ENCODE measurements at regions not wholly inside any gene's neighbourhood (a gene's known extent, or its start where the extent isn't known, plus 50 kb on each side); places are given as distances from the start of the nearest gene placed in this dataset.

DNA sequence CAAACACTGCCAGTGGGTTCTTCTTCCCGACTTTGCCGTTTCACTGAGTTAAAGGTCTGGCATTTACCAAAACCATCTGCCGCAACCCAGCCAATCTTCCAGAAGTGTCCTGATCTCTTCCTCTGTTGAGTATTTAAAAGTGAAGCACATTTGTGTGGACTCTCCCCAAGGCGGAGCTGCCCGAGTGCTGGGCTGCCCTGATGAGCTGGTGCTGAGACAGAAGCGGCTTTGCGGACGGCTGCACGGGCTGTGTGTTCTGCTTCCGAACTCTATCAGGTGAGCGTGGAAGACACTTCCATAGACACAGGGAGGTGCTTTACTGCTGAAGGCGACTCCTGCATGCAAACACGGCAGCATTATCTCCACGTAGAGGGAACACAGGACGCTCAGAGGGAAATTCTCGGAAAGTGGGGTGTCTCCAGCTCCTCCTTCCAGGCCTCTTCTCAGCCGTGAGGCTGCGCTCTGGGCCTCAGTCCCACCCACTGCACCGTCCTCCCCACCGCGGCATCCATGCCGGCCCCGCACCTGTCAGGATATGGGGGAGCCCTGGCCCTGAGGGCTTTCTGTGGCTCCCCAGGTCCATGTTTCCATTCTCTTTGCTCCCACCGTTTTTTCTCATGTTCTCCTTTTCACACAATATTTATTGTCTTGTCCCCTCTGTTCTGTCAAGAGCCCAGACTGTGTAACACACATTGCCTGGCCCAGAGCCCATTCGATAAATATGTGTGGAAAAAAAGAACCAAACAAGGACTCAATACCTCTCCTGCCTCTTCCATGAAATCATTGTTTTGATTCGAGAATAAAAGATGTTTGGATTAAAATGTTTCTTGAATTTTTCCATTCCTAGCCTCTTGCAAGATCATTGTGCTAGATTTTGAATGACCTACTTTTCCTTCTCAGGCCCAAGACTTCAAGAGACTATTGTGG is 205.1 kb downstream of the DLL1 start:
- no TSS peak for BruUV-seq (replicated peaks)

DNA sequence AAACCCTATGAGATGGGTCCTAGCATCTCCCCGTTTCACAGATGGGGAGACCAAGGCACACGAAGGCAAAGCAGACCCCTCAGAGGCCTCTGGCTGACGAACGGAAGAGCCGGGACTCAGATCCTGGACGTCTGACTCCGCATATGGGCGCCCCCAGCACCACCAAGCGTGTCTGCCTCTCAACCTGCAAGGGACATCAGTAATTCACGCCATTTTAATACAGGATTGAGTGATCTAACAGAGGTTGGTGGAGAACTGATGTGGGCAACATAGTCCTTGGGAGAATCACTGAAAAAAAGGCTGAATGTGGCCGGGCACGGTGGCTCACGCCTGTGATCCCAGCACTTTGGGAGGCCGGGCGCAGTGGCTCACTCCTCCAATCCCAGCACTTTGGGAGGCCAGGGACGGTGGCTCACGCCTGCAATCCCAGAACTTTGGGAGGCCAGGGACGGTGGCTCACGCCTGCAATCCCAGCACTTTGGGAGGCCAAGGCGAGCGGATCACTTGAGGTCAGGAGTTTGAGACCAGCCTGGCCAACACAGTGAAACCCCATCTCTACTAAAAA is 206.6 kb downstream of the DLL1 start:
- CTCF ChIA-PET: no interaction called here
- BruUV-seq (replicated peaks): no TSS peak

More for the DNA sequence above, 205.1 kb downstream of the DLL1 start:
- CTCF ChIA-PET: no interaction called here
- Mint-ChIP-seq H3K27me3 (ENCODE audit: unreplicated experiment) (peaks cover 30% of the 10 kb centered on the region), H3K9me3 (ENCODE audit: low read depth, unreplicated experiment) (no peaks in the 10 kb centered on the region), H3K27ac (ENCODE audit: unreplicated experiment) (no peak overlapping the region), H3K4me3 (ENCODE audit: low read depth, unreplicated experiment) (no peak overlapping the region), H3K36me3 (ENCODE audit: insufficient read depth, unreplicated experiment) (no peaks in the 10 kb centered on the region), H3K4me1 (ENCODE audit: low read depth, unreplicated experiment) (peaks cover 11% of the 10 kb centered on the region)
- TF ChIP-seq, protein P1, sequence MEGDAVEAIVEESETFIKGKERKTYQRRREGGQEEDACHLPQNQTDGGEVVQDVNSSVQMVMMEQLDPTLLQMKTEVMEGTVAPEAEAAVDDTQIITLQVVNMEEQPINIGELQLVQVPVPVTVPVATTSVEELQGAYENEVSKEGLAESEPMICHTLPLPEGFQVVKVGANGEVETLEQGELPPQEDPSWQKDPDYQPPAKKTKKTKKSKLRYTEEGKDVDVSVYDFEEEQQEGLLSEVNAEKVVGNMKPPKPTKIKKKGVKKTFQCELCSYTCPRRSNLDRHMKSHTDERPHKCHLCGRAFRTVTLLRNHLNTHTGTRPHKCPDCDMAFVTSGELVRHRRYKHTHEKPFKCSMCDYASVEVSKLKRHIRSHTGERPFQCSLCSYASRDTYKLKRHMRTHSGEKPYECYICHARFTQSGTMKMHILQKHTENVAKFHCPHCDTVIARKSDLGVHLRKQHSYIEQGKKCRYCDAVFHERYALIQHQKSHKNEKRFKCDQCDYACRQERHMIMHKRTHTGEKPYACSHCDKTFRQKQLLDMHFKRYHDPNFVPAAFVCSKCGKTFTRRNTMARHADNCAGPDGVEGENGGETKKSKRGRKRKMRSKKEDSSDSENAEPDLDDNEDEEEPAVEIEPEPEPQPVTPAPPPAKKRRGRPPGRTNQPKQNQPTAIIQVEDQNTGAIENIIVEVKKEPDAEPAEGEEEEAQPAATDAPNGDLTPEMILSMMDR (IDR thresholded peaks at IDR 0.05; ENCODE audit: unreplicated experiment): no peak
- intact Hi-C loops (cut with micrococcal nuclease; ENCODE audit: unreplicated experiment): no loop called here
- DNase-seq: no peak

DNA sequence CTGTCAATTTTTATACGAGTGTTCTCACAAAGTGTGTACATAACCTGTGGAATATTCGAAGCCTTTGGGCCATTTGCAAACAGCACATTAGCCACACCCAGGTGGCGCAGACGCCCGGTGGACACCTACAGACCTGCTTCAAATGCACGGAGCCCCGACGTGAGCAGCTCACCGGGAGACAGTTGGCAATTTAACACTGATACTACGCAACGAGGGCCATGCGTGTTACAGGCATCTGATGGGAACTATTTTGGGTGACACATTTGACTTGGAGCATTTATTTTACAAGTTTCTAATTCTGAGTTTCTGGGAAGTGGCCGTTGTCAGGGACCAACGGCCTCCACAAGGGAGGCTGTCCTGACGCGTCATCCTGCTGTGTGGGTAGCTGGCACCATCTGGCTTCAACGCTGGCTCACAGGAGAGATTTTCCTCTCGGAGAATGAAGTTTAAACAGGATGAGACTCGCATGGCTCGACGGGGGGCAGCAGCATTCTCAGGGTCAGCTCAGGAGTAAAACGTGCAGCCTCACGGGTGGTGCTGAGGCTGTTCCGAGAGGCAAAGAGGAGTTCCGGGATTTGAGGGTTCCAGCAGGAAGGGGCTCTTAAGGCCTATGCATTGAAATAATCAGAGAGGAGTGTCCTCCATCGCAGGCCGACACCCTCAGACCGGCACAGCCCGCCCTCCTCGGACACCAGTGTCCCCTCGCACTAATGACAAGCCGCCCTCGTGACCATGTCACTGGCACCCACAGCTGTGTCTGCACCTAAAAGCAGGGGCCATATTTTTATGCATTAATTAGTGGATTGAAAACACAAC is 207.4 kb downstream of the DLL1 start:
- Mint-ChIP-seq H3K36me3 (ENCODE audit: insufficient read depth, unreplicated experiment) (no peaks in the 10 kb centered on the region), H3K4me1 (ENCODE audit: low read depth, unreplicated experiment) (no peaks in the 10 kb centered on the region), H3K9me3 (ENCODE audit: low read depth, unreplicated experiment) (peaks cover 2% of the 10 kb centered on the region), H3K27me3 (ENCODE audit: unreplicated experiment) (peaks cover 30% of the 10 kb centered on the region), H3K27ac (ENCODE audit: unreplicated experiment) (no peak overlapping the region), H3K4me3 (ENCODE audit: low read depth, unreplicated experiment) (no peak overlapping the region)
- intact Hi-C loops (cut with micrococcal nuclease; ENCODE audit: unreplicated experiment): no loop called here
- TF ChIP-seq, protein P1 (IDR thresholded peaks at IDR 0.05; ENCODE audit: unreplicated experiment): no peak
- CTCF ChIA-PET: no interaction called here
- BruUV-seq (replicated peaks): no TSS peak
- DNase-seq: no peak

More for the DNA sequence above, 206.6 kb downstream of the DLL1 start:
- Mint-ChIP-seq H3K9me3 (ENCODE audit: low read depth, unreplicated experiment) (no peaks in the 10 kb centered on the region), H3K4me3 (ENCODE audit: low read depth, unreplicated experiment) (no peak overlapping the region), H3K27me3 (ENCODE audit: unreplicated experiment) (peaks cover 30% of the 10 kb centered on the region), H3K27ac (ENCODE audit: unreplicated experiment) (no peak overlapping the region), H3K4me1 (ENCODE audit: low read depth, unreplicated experiment) (peaks cover 2% of the 10 kb centered on the region), H3K36me3 (ENCODE audit: insufficient read depth, unreplicated experiment) (no peaks in the 10 kb centered on the region)
- no peak for DNase-seq
- intact Hi-C loops (cut with micrococcal nuclease; ENCODE audit: unreplicated experiment): no loop called here
- TF ChIP-seq, protein P1 (IDR thresholded peaks at IDR 0.05; ENCODE audit: unreplicated experiment): no peak

DNA sequence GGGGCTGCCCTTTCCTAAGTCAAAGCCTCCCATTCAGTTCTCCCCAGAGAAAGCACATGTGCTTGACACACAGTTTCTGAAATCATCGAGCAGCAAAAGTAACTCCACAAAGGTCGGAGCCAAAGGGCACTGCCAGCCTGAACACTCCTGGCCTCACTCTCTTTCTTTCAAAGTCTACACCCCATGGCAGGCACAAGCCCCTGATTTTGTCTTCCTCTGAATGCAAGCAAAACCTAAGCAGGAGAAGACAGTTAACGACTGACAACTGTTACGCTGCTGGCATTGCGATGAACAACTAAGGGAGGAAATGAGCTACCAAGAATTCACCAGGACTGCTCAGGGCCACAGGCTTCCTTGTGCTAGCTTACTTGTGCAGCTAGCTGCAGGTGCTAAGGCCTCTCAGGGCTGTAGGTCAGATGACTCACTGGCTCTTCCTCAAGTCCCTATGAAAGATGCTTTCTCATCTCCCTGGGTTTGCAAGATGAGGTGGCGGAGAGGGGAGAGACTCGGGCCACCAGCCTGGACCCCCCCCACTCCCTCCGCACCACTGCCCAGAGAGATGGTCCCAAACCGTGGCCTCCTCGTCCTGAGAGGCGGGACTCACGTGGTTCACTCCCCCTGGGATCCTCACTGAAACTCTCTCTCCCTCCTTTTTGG is 208.2 kb downstream of the DLL1 start:
- BruUV-seq (replicated peaks): no TSS peak
- H3K4me3 Mint-ChIP-seq (ENCODE audit: low read depth, unreplicated experiment): no peak overlapping the region
- no peak for DNase-seq
- H3K9me3 Mint-ChIP-seq (ENCODE audit: low read depth, unreplicated experiment): peaks cover 2% of the 10 kb centered on the region
- intact Hi-C loops (cut with micrococcal nuclease; ENCODE audit: unreplicated experiment): no loop called here
- TF ChIP-seq, protein P1 (IDR thresholded peaks at IDR 0.05; ENCODE audit: unreplicated experiment): no peak
- CTCF ChIA-PET: no interaction called here
- H3K4me1 Mint-ChIP-seq (ENCODE audit: low read depth, unreplicated experiment): no peaks in the 10 kb centered on the region
- no peaks in the 10 kb centered on the region for H3K36me3 Mint-ChIP-seq (ENCODE audit: insufficient read depth, unreplicated experiment)
- H3K27ac Mint-ChIP-seq (ENCODE audit: unreplicated experiment): no peak overlapping the region
- peaks cover 30% of the 10 kb centered on the region for H3K27me3 Mint-ChIP-seq (ENCODE audit: unreplicated experiment)
